ENCODE measurements at regions not wholly inside any gene's neighbourhood (a gene's known extent, or its start where the extent isn't known, plus 50 kb on each side); places are given as distances from the start of the nearest gene placed in this dataset.

- TF ChIP-seq CTCF (IDR thresholded peaks at IDR 0.05) (no peak), POLR2A (IDR thresholded peaks at IDR 0.05) (no peak)
Measured at GRCh38 chr17:73782231-73782630, 138.0 kb upstream of the SDK2 start.

Data from breast epithelium (tissue), 3 donors.